HL-60 (cell line): ENCODE measurements at regions not wholly inside any gene's neighbourhood (a gene's known extent, or its start where the extent isn't known, plus 50 kb on each side); places are given as distances from the start of the nearest gene placed in this dataset.
"Not testable (repeated sequence)": the region's sequence is repeated elsewhere in the genome, so short reads cannot be mapped to it uniquely, and the experiment has no call there.

Experiments
- GABPA ChIP-seq: IDR thresholded peaks from 2 replicates; pipeline ENCODE4 v1.6.1; 2012; ENCODE audit warnings: low read depth
- TF ChIP-seq, protein P1 (sequence below): IDR thresholded peaks from one replicate; pipeline ENCODE4 v1.5.1; 2011; ENCODE audit warnings: low read length, control low read depth, inconsistent platforms; ENCODE audit not compliant: insufficient read depth

- TF ChIP-seq, protein P1, sequence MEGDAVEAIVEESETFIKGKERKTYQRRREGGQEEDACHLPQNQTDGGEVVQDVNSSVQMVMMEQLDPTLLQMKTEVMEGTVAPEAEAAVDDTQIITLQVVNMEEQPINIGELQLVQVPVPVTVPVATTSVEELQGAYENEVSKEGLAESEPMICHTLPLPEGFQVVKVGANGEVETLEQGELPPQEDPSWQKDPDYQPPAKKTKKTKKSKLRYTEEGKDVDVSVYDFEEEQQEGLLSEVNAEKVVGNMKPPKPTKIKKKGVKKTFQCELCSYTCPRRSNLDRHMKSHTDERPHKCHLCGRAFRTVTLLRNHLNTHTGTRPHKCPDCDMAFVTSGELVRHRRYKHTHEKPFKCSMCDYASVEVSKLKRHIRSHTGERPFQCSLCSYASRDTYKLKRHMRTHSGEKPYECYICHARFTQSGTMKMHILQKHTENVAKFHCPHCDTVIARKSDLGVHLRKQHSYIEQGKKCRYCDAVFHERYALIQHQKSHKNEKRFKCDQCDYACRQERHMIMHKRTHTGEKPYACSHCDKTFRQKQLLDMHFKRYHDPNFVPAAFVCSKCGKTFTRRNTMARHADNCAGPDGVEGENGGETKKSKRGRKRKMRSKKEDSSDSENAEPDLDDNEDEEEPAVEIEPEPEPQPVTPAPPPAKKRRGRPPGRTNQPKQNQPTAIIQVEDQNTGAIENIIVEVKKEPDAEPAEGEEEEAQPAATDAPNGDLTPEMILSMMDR, result not testable (repeated sequence)
- TF ChIP-seq GABPA, result not testable (repeated sequence)
Observed at GRCh38 chr5:173387293-173387692, 59.1 kb upstream of the STC2 start.
